GM23248 (cell line): ENCODE measurements at regions not wholly inside any gene's neighbourhood (a gene's known extent, or its start where the extent isn't known, plus 50 kb on each side); places are given as distances from the start of the nearest gene placed in this dataset.

Experiments used
- EZH2 ChIP-seq: fragments of 200-600 bp; sonication (generic); IDR thresholded peaks from 2 replicates; pipeline ENCODE4 v1.6.1; 2018; ENCODE audit warnings: antibody characterized with exemption, mild to moderate bottlenecking; ENCODE audit not compliant: insufficient read depth, poor library complexity, severe bottlenecking
- EZH2phosphoT487 ChIP-seq: fragments of 200-600 bp; sonication (generic); IDR thresholded peaks from 2 replicates; pipeline ENCODE4 v1.6.1; 2018; ENCODE audit warnings: antibody characterized with exemption, moderate library complexity, mild to moderate bottlenecking, low read depth; ENCODE audit not compliant: insufficient read depth

DNA sequence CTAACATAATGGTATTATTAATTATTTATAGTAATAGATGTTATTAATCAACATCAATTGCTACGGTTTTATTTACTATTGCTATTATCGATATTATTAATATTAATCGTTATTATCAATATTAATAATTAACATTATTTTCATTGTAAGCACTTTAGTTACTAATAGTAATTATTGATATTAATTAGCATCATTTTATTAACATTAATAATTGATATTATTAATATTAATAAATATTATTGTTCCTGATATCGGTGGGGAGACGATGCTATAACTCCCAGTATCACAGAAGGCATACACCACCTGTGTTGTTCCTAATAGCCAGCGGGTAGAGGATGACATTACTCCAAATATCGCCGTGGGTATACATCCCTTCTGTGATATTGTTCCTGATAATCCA is 335.5 kb downstream of the MEX3B start:
- no peak for TF ChIP-seq EZH2
- TF ChIP-seq EZH2phosphoT487: no peak
